Spleen (tissue), 7 donors: ENCODE measurements at regions not wholly inside any gene's neighbourhood (a gene's known extent, or its start where the extent isn't known, plus 50 kb on each side); places are given as distances from the start of the nearest gene placed in this dataset.

ENCODE experiments used
- CTCF ChIP-seq, 11 experiments: fragments of 200-600 bp in 7 of 11; fragments of 450-650 bp in 4 of 11; sonication (generic) in 4 of 11; IDR thresholded peaks in 8 of 11; conservative IDR thresholded peaks in 3 of 11; 1 replicate in 7 of 11; 2 replicates in 4 of 11; pipeline versions ENCODE4 v1.4.0 to v1.8.0; 2016 to 2021; ENCODE audit warnings: antibody characterized with exemption in 11 of 11, inconsistent platforms in 4 of 11, mild to moderate bottlenecking in 1 of 11
- POLR2A ChIP-seq, 3 donors: fragments of 450-650 bp; IDR thresholded peaks; one replicate each; pipeline ENCODE4 v1.5.1; 2017; ENCODE audit warnings: antibody characterized with exemption in 3 of 3, mild to moderate bottlenecking in 1 of 3
- donor health status: DM: no; HTN: no; CAD: no; lungs with moderate emphysema.
- donor health status: DM: no; HTN: no; CAD: no.
- donor health status: DM: no; HTN: no; CAD: no.

- TF ChIP-seq CTCF (IDR thresholded peaks at IDR 0.05 in 8 of 11, conservative IDR thresholded peaks at IDR 0.05 in 3 of 11) (no peak), POLR2A (IDR thresholded peaks at IDR 0.05) (no peak)
Measured at GRCh38 chr7:12770227-12770975, 83.0 kb downstream of the ARL4A start.
